ENCODE measurements at regions not wholly inside any gene's neighbourhood (a gene's known extent, or its start where the extent isn't known, plus 50 kb on each side); places are given as distances from the start of the nearest gene placed in this dataset.

GRCh38 chr18:44107187-44107586 is 573.5 kb upstream of the SETBP1 start:
- Histone ChIP-seq H3K4me3 (no peak overlapping the region), H3K27ac (no peak overlapping the region), H3K9me3 (no peaks in the 10 kb centered on the region), H3K4me1 (no peaks in the 10 kb centered on the region), H3K27me3 (no peaks in the 10 kb centered on the region), H3K36me3 (no peaks in the 10 kb centered on the region)
- ATAC-seq (no peak), DNase-seq (no peak)
- intact Hi-C loops (cut with DNase I) = no loop called here
- TF ChIP-seq CTCF (IDR thresholded peaks at IDR 0.05) = no peak

GRCh38 chr18:44111337-44111736 is 569.4 kb upstream of the SETBP1 start:
- no peaks in the 10 kb centered on the region for H3K27me3 ChIP-seq
- H3K36me3 ChIP-seq = no peaks in the 10 kb centered on the region
- no peaks in the 10 kb centered on the region for H3K9me3 ChIP-seq
- DNase-seq (no peak), ATAC-seq (no peak)
- no peak overlapping the region for H3K27ac ChIP-seq
- no peak for TF ChIP-seq CTCF (IDR thresholded peaks at IDR 0.05)
- intact Hi-C loops (cut with DNase I) = no loop called here
- no peaks in the 10 kb centered on the region for H3K4me1 ChIP-seq
- no peak overlapping the region for H3K4me3 ChIP-seq

- intact Hi-C loops (cut with DNase I) = no loop called here
- Histone ChIP-seq H3K27me3 (no peaks in the 10 kb centered on the region), H3K4me1 (no peaks in the 10 kb centered on the region), H3K36me3 (no peaks in the 10 kb centered on the region), H3K9me3 (no peaks in the 10 kb centered on the region), H3K27ac (no peak overlapping the region), H3K4me3 (no peak overlapping the region)
- no peak for TF ChIP-seq CTCF (IDR thresholded peaks at IDR 0.05)
- DNase-seq (no peak), ATAC-seq (no peak)
Measured at GRCh38 chr18:44117821-44118220, 562.9 kb upstream of the SETBP1 start.

- no peaks in the 10 kb centered on the region for H3K9me3 ChIP-seq
- no peak for ATAC-seq
- no peaks in the 10 kb centered on the region for H3K27me3 ChIP-seq
- intact Hi-C loops (cut with DNase I) = no loop called here
- no peak overlapping the region for H3K4me3 ChIP-seq
- TF ChIP-seq CTCF (IDR thresholded peaks at IDR 0.05) = no peak
- no peak overlapping the region for H3K27ac ChIP-seq
- no peak for DNase-seq
- H3K4me1 ChIP-seq = no peaks in the 10 kb centered on the region
- no peaks in the 10 kb centered on the region for H3K36me3 ChIP-seq
Measured at GRCh38 chr18:44119607-44120006, 561.1 kb upstream of the SETBP1 start.

GRCh38 chr18:44123743-44124142 is 556.9 kb upstream of the SETBP1 start:
- H3K4me1 ChIP-seq = no peaks in the 10 kb centered on the region
- no peak overlapping the region for H3K4me3 ChIP-seq
- intact Hi-C loops (cut with DNase I) = no loop called here
- H3K36me3 ChIP-seq = no peaks in the 10 kb centered on the region
- ATAC-seq = no peak
- no peaks in the 10 kb centered on the region for H3K9me3 ChIP-seq
- no peak for TF ChIP-seq CTCF (IDR thresholded peaks at IDR 0.05)
- no peaks in the 10 kb centered on the region for H3K27me3 ChIP-seq
- no peak for DNase-seq
- no peak overlapping the region for H3K27ac ChIP-seq

GRCh38 chr18:44125446-44125845 is 555.2 kb upstream of the SETBP1 start:
- TF ChIP-seq CTCF (IDR thresholded peaks at IDR 0.05) = no peak
- intact Hi-C loops (cut with DNase I) = no loop called here
- no peak overlapping the region for H3K4me3 ChIP-seq
- no peaks in the 10 kb centered on the region for H3K9me3 ChIP-seq
- no peak overlapping the region for H3K27ac ChIP-seq
- no peaks in the 10 kb centered on the region for H3K27me3 ChIP-seq
- no peak for DNase-seq
- ATAC-seq = no peak
- no peaks in the 10 kb centered on the region for H3K36me3 ChIP-seq
- H3K4me1 ChIP-seq = no peaks in the 10 kb centered on the region

Measured in upper lobe of right lung (tissue), 1 donor.